GM12878 (cell line): ENCODE measurements at regions not wholly inside any gene's neighbourhood (a gene's known extent, or its start where the extent isn't known, plus 50 kb on each side); places are given as distances from the start of the nearest gene placed in this dataset.

Source experiments
- ATAC-seq: fragments of 200-7000 bp; cut with Tn5 transposase; 3 replicates; pipeline ENCODE4 v1.9.1; 2020; ENCODE audit warnings: mild to moderate bottlenecking, moderate library complexity
- BruUV-seq: library from RNA; stranded (reverse); fragments of 400-500 nt; replicated peaks from 2 replicates; lab custom pipeline; 2021; lab: Mats Ljungman, UMichigan
- CTCF ChIA-PET: fragments of 300-600 bp; sonication (Branson Sonifier 250); formaldehyde crosslinking; extraction: SDS; loops from one replicate; lab custom pipeline; 2021; ENCODE audit warnings: inconsistent platforms; lab: Yijun Ruan, JAX
- POLR2A ChIA-PET: fragments of 350-600 bp; formaldehyde crosslinking; extraction: SDS; loops from one replicate; lab custom pipeline; 2021; ENCODE audit warnings: inconsistent platforms; lab: Charles Lee
- RAD21 ChIA-PET: fragments of 300-600 bp; sonication (Branson Sonifier 250); formaldehyde crosslinking; loops from one replicate; lab custom pipeline; 2023; ENCODE audit warnings: antibody characterized with exemption; ENCODE audit not compliant: unreplicated experiment; lab: Charles Lee
- SMC1A ChIA-PET: fragments of 300-600 bp; sonication (Branson Sonifier 250); formaldehyde crosslinking; loops from one replicate; lab custom pipeline; 2023; ENCODE audit not compliant: unreplicated experiment, uncharacterized antibody; lab: Charles Lee
- DNase-seq: peaks from one replicate; pipeline ENCODE4 v3.0.0-alpha.2; 2011; ENCODE audit warnings: low read depth, low spot score
- FAIRE-seq: peaks from 3 replicates; lab custom pipeline; 2011; peaks lifted over from hg19 to GRCh38; lab: Jason Lieb, UNC
- H2AFZ ChIP-seq: 2 replicates; pipeline ENCODE4 v1.6.0; 2011; ENCODE audit warnings: low read depth, low read length, control low read depth; ENCODE audit not compliant: control insufficient read depth
- H3K27ac ChIP-seq: 2 replicates; pipeline ENCODE4 v1.5.1; 2011; ENCODE audit warnings: control low read depth; ENCODE audit not compliant: control insufficient read depth, insufficient read depth
- H3K27me3 ChIP-seq, 2 experiments: replicated peaks in 1 of 2; 2 replicates each; pipeline versions ENCODE4 v1.6.0 to v1.6.1; 2011; ENCODE audit warnings: low read length in 1 of 2; ENCODE audit not compliant: control insufficient read depth in 2 of 2, insufficient read depth in 2 of 2
- H3K36me3 ChIP-seq, 2 experiments: 2 replicates each; pipeline ENCODE4 v1.5.1; 2011; ENCODE audit warnings: low read length in 1 of 2; ENCODE audit not compliant: control insufficient read depth in 2 of 2, insufficient read depth in 2 of 2
- H3K4me1 ChIP-seq: 2 replicates; pipeline ENCODE4 v1.6.1; 2011; ENCODE audit warnings: mild to moderate bottlenecking, low read length, moderate library complexity, mixed read lengths; ENCODE audit not compliant: control insufficient read depth, insufficient read depth
- H3K4me2 ChIP-seq: 2 replicates; pipeline ENCODE4 v1.6.0; 2011; ENCODE audit warnings: control low read depth; ENCODE audit not compliant: control insufficient read depth, insufficient read depth
- H3K4me3 ChIP-seq: fragments of 200-600 bp; sonication (generic); 2 replicates; pipeline ENCODE4 v1.5.1; 2016
- H3K79me2 ChIP-seq: 2 replicates; pipeline ENCODE4 v1.6.0; 2011; ENCODE audit warnings: low read length; ENCODE audit not compliant: control insufficient read depth, insufficient read depth
- H3K9ac ChIP-seq: 2 replicates; pipeline ENCODE4 v1.8.0; 2011; ENCODE audit warnings: low read length, control low read depth, mixed read lengths; ENCODE audit not compliant: control insufficient read depth, insufficient read depth
- H3K9me3 ChIP-seq: replicated peaks from 3 replicates; pipeline ENCODE4 v1.5.1; 2011; ENCODE audit warnings: mild to moderate bottlenecking, low read length; ENCODE audit not compliant: control insufficient read depth, insufficient read depth
- H4K20me1 ChIP-seq: 2 replicates; pipeline ENCODE4 v1.6.0; 2011; ENCODE audit not compliant: control insufficient read depth, insufficient read depth
- CTCF ChIP-seq, 3 experiments: IDR thresholded peaks in 2 of 3; conservative IDR thresholded peaks in 1 of 3; 2 replicates each; pipeline ENCODE4 v1.5.1; 2011; ENCODE audit warnings: low read depth in 3 of 3, low read length in 3 of 3, mild to moderate bottlenecking in 3 of 3, control low read depth in 2 of 3, moderate library complexity in 2 of 3, inconsistent platforms in 1 of 3, mixed read lengths in 1 of 3; ENCODE audit not compliant: control insufficient read depth in 2 of 3, insufficient read depth in 1 of 3; ENCODE audit errors: extremely low read depth in 1 of 3
- NBN ChIP-seq: fragments of 450-650 bp; IDR thresholded peaks from 2 replicates; pipeline ENCODE4 v1.6.1; 2016
- POLR2AphosphoS2 ChIP-seq: IDR thresholded peaks from 2 replicates; pipeline ENCODE4 v1.6.1; 2011; ENCODE audit warnings: low read depth, mild to moderate bottlenecking, low read length, improper control_type of control experiment, moderate library complexity
- SPI1 ChIP-seq: IDR thresholded peaks from 2 replicates; pipeline ENCODE4 v1.6.1; 2011; ENCODE audit warnings: low read depth, mild to moderate bottlenecking, low read length, moderate library complexity, borderline replicate concordance; ENCODE audit not compliant: insufficient read depth
- TCF7 ChIP-seq: IDR thresholded peaks from 2 replicates; pipeline ENCODE4 v1.6.1; 2014; ENCODE audit warnings: antibody characterized with exemption, borderline replicate concordance
- USF1 ChIP-seq: IDR thresholded peaks from 2 replicates; pipeline ENCODE4 v1.6.1; 2011; ENCODE audit warnings: borderline replicate concordance, low read depth, mild to moderate bottlenecking, moderate library complexity, mixed read lengths, low read length; ENCODE audit not compliant: insufficient read depth; ENCODE audit errors: extremely low read length
- WGBS: methylation state at CpG from one replicate; pipeline ENCODE4 v1.1.6; 2016; ENCODE audit warnings: low lambda C conversion rate; ENCODE audit not compliant: insufficient replicate concordance, insufficient coverage; ENCODE audit errors: missing lambda C conversion rate; 5-methylcytosine and 5-hydroxymethylcytosine counted together
- in situ Hi-C: fragments of 300-500 bp; cut with MboI; formaldehyde crosslinking; loops from 9 replicates; pipeline ENCODE4 v1.14.3; 2018; ENCODE audit warnings: mixed read lengths
- intact Hi-C: fragments of 100-400 bp; cut with micrococcal nuclease; formaldehyde crosslinking; loops from one replicate; pipeline ENCODE4 v1.14.2; 2022; ENCODE audit not compliant: unreplicated experiment

GRCh38 chr5:28017178-28017577 is 978.8 kb upstream of the CDH9 start (continued):
- TF ChIP-seq USF1 (no peak), POLR2AphosphoS2 (no peak), NBN (no peak)

GRCh38 chr5:28014779-28015178 is 976.4 kb upstream of the CDH9 start:
- CTCF ChIA-PET: interaction anchor here (0.7 to 2.3 kb wide), 3 partner anchors 28 to 332 kb away, joined by 3 to 6 read pairs (median 5); no protein-coding TSS in a partner anchor
- no TSS peak for BruUV-seq
- no peaks in the 10 kb centered on the region for H4K20me1 ChIP-seq
- no peak overlapping the region for H3K4me3 ChIP-seq
- H3K9ac ChIP-seq: no peak overlapping the region
- POLR2A ChIA-PET: no interaction called here
- TF ChIP-seq CTCF (IDR thresholded peaks at IDR 0.05 in 2 of 3, conservative IDR thresholded peaks at IDR 0.05 in 1 of 3; ENCODE audit: control insufficient read depth in 2 of 3, extremely low read depth in 1 of 3, insufficient read depth in 1 of 3, low read depth in 3 of 3, low read length in 3 of 3): peak; percentile 45 to 58 (median 47); a peak in 4 of 6 replicates
- TF ChIP-seq SPI1: no peak
- TF ChIP-seq TCF7: no peak
- RAD21 ChIA-PET: interaction anchor here (1.7 kb wide), 1 partner anchor 367 kb away, joined by 3 read pairs; no protein-coding TSS in a partner anchor
- WGBS: 57% methylated on average over 3 of the region's 3 CpGs
- no peak overlapping the region for H3K4me2 ChIP-seq
- H3K9me3 ChIP-seq: no peaks in the 10 kb centered on the region
- no peak for FAIRE-seq
- intact Hi-C loops: loop anchor here (10.0 kb wide), 2 partner anchors 330 to 890 kb away; no protein-coding TSS in a partner anchor
- H3K79me2 ChIP-seq: no peaks in the 10 kb centered on the region
- no peaks in the 10 kb centered on the region for H3K4me1 ChIP-seq
- H3K27ac ChIP-seq: no peak overlapping the region
- no peak for ATAC-seq
- no peak for DNase-seq
- in situ Hi-C loops: no loop called here
- H2AFZ ChIP-seq: no peak overlapping the region
- H3K27me3 ChIP-seq: no peaks in the 10 kb centered on the region
- H3K36me3 ChIP-seq: no peaks in the 10 kb centered on the region
- SMC1A ChIA-PET: no interaction called here
